Ovary (tissue), 7 donors: ENCODE measurements at regions not wholly inside any gene's neighbourhood (a gene's known extent, or its start where the extent isn't known, plus 50 kb on each side); places are given as distances from the start of the nearest gene placed in this dataset. TPM values are rescaled to one million over a fixed set of nuclear protein-coding genes. Genes with fewer than 3 reads are reported as not detected.
"Not testable (repeated sequence)": the region's sequence is repeated elsewhere in the genome, so short reads cannot be mapped to it uniquely, and the experiment has no call there.

Source experiments
- DNase-seq, 5 donors: peaks; one replicate each; pipeline ENCODE4 v3.0.0-alpha.2; 2019 to 2020
- H3K27ac ChIP-seq, 2 donors: fragments of 200-600 bp; one replicate each; pipeline versions ENCODE4 v1.5.1 to v1.8.0; 2019 to 2022
- H3K27me3 ChIP-seq: fragments of 200-600 bp; one replicate; pipeline ENCODE4 v1.8.0; 2022
- H3K36me3 ChIP-seq: fragments of 200-600 bp; sonication (generic); one replicate; pipeline ENCODE4 v1.5.1; 2019
- H3K4me1 ChIP-seq: one replicate; pipeline ENCODE4 v1.8.1; 2013; ENCODE audit warnings: mild to moderate bottlenecking, moderate library complexity; ENCODE audit not compliant: insufficient read depth
- H3K4me3 ChIP-seq: fragments of 200-600 bp; sonication (generic); one replicate; pipeline ENCODE4 v1.5.1; 2017
- H3K9me3 ChIP-seq, 2 donors: fragments of 200-600 bp in 1 of 2; sonication (generic) in 1 of 2; one replicate each; pipeline versions ENCODE4 v1.5.1 to v1.8.1; 2013 to 2019; ENCODE audit warnings: mild to moderate bottlenecking in 1 of 2, moderate library complexity in 1 of 2
- EP300 ChIP-seq: sonication (generic); formaldehyde crosslinking; IDR thresholded peaks from one replicate; pipeline ENCODE4 v1.6.1; 2017; ENCODE audit warnings: antibody characterized with exemption
- POLR2A ChIP-seq: fragments of 450-650 bp; IDR thresholded peaks from one replicate; pipeline ENCODE4 v1.6.1; 2017; ENCODE audit warnings: antibody characterized with exemption, mild to moderate bottlenecking, moderate library complexity
- WGBS, 3 donors: extraction: QIAGEN DNeasy Blood & Tissue Kit in 1 of 3; methylation state at CpG; one replicate each; pipeline versions ENCODE4 v1.1.5 to v1.1.7; 2013 to 2017; 5-methylcytosine and 5-hydroxymethylcytosine counted together
- intact Hi-C, 4 donors: fragments of 100-400 bp; cut with DNase I; formaldehyde crosslinking; loops; one replicate each; pipeline versions ENCODE4 v1.11.0 to v1.15.1; 2022 to 2023
- small RNA-seq: library from RNA; depleted of rRNA; stranded (forward); fragments of <200 nt; gene quantifications from one replicate; pipeline ENCODE3, GENCODE V24; 2016
- TF ChIP-seq, protein P1 (sequence below), 3 donors: fragments of 450-650 bp in 2 of 3; fragments of 200-600 bp in 1 of 3; IDR thresholded peaks; one replicate each; pipeline versions ENCODE4 v1.5.1 to v1.8.0; 2016 to 2022; ENCODE audit warnings: antibody characterized with exemption in 3 of 3, mild to moderate bottlenecking in 1 of 3
- donor health status: DM: no; HTN: no; CAD: no; lungs with moderate emphysema.
- donor health status: DM: no; HTN: no; CAD: no.
- donor health status: Bipolar disorder and iron deficiency.
- donor health status: DM: no; HTN: no; CAD: no.
- donor health status: DM: yes; HTN: yes; CAD: no.

DNA sequence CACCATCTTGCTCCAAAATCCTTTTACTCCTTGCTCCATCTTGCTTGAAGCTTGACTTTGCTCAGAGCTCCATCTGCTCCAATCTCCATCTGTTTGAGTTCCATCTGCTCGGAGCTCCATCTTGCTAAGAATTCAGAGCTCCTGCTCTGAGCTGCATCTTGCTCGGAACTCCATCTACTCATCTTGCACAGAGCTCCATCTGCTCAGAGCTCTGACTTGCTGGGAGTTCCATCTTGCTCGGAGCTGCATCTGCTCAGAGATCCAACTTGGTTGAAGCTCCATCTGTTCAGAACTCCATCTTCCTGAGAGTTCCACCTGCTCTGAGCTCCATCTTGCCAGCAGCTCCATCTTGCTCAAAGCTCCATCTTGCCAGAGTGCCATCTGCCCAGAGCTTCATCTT is 80.6 kb upstream of the ZNF98 start:
- no peak for DNase-seq
- H3K4me1 ChIP-seq: no peaks in the 10 kb centered on the region
- 81 to 93% (median 81%) methylated on average over 3 of the region's 3 CpGs for WGBS, 3 donors
- no peaks in the 10 kb centered on the region for H3K36me3 ChIP-seq
- H3K4me3 ChIP-seq: no peak overlapping the region
- TF ChIP-seq, protein P1, sequence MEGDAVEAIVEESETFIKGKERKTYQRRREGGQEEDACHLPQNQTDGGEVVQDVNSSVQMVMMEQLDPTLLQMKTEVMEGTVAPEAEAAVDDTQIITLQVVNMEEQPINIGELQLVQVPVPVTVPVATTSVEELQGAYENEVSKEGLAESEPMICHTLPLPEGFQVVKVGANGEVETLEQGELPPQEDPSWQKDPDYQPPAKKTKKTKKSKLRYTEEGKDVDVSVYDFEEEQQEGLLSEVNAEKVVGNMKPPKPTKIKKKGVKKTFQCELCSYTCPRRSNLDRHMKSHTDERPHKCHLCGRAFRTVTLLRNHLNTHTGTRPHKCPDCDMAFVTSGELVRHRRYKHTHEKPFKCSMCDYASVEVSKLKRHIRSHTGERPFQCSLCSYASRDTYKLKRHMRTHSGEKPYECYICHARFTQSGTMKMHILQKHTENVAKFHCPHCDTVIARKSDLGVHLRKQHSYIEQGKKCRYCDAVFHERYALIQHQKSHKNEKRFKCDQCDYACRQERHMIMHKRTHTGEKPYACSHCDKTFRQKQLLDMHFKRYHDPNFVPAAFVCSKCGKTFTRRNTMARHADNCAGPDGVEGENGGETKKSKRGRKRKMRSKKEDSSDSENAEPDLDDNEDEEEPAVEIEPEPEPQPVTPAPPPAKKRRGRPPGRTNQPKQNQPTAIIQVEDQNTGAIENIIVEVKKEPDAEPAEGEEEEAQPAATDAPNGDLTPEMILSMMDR (IDR thresholded peaks at IDR 0.05): no peak
- no peak for TF ChIP-seq POLR2A
- no peaks in the 10 kb centered on the region for H3K27me3 ChIP-seq
- intact Hi-C loops: no loop called here
- peaks cover 18 to 71% of the 10 kb centered on the region in 2 donors for H3K9me3 ChIP-seq
- no peak overlapping the region for H3K27ac ChIP-seq

DNA sequence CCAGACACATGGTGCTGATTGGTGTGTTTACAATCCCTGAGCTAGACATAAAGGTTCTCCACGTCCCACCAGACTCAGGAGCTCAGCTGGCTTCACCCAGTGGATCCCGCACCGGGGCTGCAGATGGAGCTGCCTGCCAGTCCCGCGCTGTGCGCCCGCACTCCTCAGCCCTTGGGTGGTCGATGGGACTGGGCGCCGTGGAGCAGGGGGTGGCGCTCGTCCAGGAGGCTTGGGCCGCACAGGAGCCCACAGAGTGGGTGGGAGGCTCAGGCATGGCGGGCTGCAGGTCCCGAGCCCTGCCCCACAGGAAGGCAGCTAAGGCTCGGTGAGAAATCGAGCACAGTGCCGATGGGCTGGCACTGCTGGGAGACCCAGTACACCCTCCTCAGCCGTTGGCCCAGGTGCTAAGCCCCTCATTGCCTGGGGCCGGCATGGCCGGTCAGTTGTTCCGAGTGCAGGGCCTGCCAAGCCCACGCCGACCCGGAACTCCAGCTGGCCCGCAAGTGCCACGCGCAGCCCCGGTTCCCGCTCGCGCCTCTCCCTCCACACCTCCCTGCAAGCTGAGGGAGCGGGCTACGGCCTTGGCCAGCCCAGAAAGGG is 76.8 kb upstream of the ZNF98 start:
- DNase-seq, H3K4me1 ChIP-seq, H3K4me3 ChIP-seq, H3K36me3 ChIP-seq, H3K27ac ChIP-seq, intact Hi-C loops, H3K27me3 ChIP-seq: not testable (repeated sequence)
- 95 to 97% (median 96%) methylated on average over 34 of the region's 34 CpGs for WGBS, 3 donors
- H3K9me3 ChIP-seq: peaks cover 27 to 64% of the 10 kb centered on the region in 2 donors

DNA sequence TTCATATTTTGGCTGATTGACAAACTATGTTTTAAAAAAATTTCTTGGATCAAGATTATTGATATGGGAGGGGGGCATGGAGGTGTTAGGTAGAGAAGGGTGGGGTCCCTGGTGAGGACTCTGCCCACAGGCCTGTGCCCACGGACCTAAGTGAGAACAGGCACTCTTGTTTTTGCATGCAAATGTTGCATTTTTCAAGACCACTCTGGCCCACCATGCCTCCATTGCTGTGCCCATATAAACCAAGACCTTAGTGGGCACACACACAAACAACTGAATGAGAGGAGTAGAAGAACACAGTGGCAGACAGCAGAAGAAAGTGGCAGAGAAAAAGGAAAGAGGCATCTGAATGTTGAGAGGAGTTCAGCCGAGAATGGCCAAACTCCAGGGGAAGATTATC is 69.6 kb upstream of the ZNF98 start:
- intact Hi-C loops: no loop called here
- TF ChIP-seq POLR2A (no peak), EP300 (no peak)
- TF ChIP-seq, protein P1 (IDR thresholded peaks at IDR 0.05): no peak
- Histone ChIP-seq H3K4me1 (no peaks in the 10 kb centered on the region), H3K36me3 (no peaks in the 10 kb centered on the region), H3K27me3 (no peaks in the 10 kb centered on the region), H3K4me3 (no peak overlapping the region), H3K27ac (no peak overlapping the region), H3K9me3 (peaks cover 6 to 64% of the 10 kb centered on the region in 2 donors)
- WGBS, 3 donors: 64 to 85% (median 68%) methylated on average over 2 of the region's 2 CpGs
- DNase-seq: no peak

DNA sequence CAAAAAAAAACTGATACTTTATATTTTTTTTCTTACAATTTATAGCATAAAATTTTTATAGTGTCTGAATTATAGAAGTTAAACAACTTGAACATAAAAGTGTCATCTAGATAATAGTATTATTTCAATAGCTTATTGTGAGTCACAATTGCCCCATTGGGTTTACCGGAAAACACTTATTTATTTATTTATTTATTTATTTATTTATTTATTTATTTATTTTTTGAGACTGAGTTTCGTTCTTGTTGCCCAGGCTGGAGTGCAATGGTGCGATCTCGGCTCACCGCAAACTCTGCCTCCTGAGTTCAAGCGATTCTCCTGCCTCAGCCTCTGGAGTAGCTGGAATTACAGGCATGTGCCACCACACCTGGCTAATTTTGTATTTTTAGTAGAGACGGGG is 61.4 kb upstream of the ZNF98 start:
- peaks cover 22 to 28% of the 10 kb centered on the region in 2 donors for H3K9me3 ChIP-seq
- H3K4me1 ChIP-seq, intact Hi-C loops, H3K4me3 ChIP-seq, H3K27ac ChIP-seq, H3K36me3 ChIP-seq, H3K27me3 ChIP-seq, DNase-seq: not testable (repeated sequence)
- 83 to 90% (median 87%) methylated on average over 7 of the region's 7 CpGs for WGBS, 3 donors

DNA sequence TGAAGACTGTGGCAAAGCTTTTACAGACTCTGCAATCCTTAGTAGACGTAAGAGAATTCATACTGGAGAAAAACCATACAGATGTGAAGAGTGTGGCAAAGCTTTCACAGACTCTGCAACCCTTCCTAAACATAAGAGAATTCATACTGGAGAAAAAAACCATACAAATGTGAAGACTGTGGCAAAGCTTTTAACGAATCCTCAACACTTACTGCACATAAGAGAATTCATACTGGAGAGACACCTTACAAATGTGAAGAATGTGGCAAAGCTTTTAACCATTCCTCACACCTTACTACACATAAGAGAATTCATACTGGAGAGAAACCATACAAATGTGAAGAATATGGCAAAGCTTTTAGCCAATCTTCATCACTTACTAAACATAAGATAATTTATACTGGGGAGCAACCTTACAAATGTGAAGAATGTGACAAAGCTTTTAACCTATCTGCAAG is 50.1 kb upstream of the ZNF98 start:
- no peaks in the 10 kb centered on the region for H3K4me1 ChIP-seq
- no peaks in the 10 kb centered on the region for H3K27me3 ChIP-seq
- intact Hi-C loops: no loop called here
- H3K4me3 ChIP-seq: no peak overlapping the region
- H3K27ac ChIP-seq: no peak overlapping the region
- no peak for DNase-seq
- WGBS, 3 donors: 68 to 93% (median 85%) methylated on average over 2 of the region's 2 CpGs
- no peaks in the 10 kb centered on the region for H3K36me3 ChIP-seq
- H3K9me3 ChIP-seq: peaks cover 19 to 29% of the 10 kb centered on the region in 2 donors
- TF ChIP-seq EP300: no peak
- TF ChIP-seq, protein P1 (IDR thresholded peaks at IDR 0.05): no peak
- no peak for TF ChIP-seq POLR2A

Small RNAs in the stretch of these regions (small RNA-seq; reads per million reads assigned to genes)
- not detected for gene AC004004.1
